ENCODE measurements at regions not wholly inside any gene's neighbourhood (a gene's known extent, or its start where the extent isn't known, plus 50 kb on each side); places are given as distances from the start of the nearest gene placed in this dataset.

GRCh38 chrX:16433021-16433420 is 216.9 kb upstream of the S100G start:
- Mint-ChIP-seq H3K9me3 (no peaks in the 10 kb centered on the region), H3K36me3 (ENCODE audit: low read depth) (no peaks in the 10 kb centered on the region), H3K27me3 (no peaks in the 10 kb centered on the region), H3K4me3 (no peak overlapping the region), H3K27ac (peak overlapping the region; percentile 76), H3K4me1 (peaks cover 12% of the 10 kb centered on the region)
- ChIA-PET CTCF (interaction anchor here (0.6 kb wide), 1 partner anchor 205 kb away, joined by 3 read pairs; no protein-coding TSS in a partner anchor), POLR2A (no interaction called here)
- peak; percentile 22 for DNase-seq

GRCh38 chrX:16435399-16435986 is 214.5 kb upstream of the S100G start:
- DNase-seq: no peak
- H3K4me3 Mint-ChIP-seq: no peak overlapping the region
- H3K4me1 Mint-ChIP-seq: peaks cover 12% of the 10 kb centered on the region
- H3K9me3 Mint-ChIP-seq: no peaks in the 10 kb centered on the region
- CTCF ChIA-PET: no interaction called here
- no peaks in the 10 kb centered on the region for H3K36me3 Mint-ChIP-seq (ENCODE audit: low read depth)
- no peaks in the 10 kb centered on the region for H3K27me3 Mint-ChIP-seq
- H3K27ac Mint-ChIP-seq: no peak overlapping the region
- POLR2A ChIA-PET: no interaction called here

GRCh38 chrX:16436348-16437188 is 213.4 kb upstream of the S100G start:
- peak; percentile 61 for DNase-seq
- no peak overlapping the region for H3K27ac Mint-ChIP-seq
- H3K9me3 Mint-ChIP-seq: no peaks in the 10 kb centered on the region
- ChIA-PET POLR2A (no interaction called here), CTCF (interaction anchor here (0.6 to 1.3 kb wide), 2 partner anchors 9 to 121 kb away, joined by 3 read pairs; no protein-coding TSS in a partner anchor)
- H3K27me3 Mint-ChIP-seq: no peaks in the 10 kb centered on the region
- peaks cover 12% of the 10 kb centered on the region for H3K4me1 Mint-ChIP-seq
- no peak overlapping the region for H3K4me3 Mint-ChIP-seq
- H3K36me3 Mint-ChIP-seq (ENCODE audit: low read depth): no peaks in the 10 kb centered on the region

GRCh38 chrX:16440446-16440845 is 209.5 kb upstream of the S100G start:
- H3K4me3 Mint-ChIP-seq: no peak overlapping the region

GRCh38 chrX:16444353-16444752 is 205.6 kb upstream of the S100G start:
- CTCF ChIA-PET: interaction anchor here (0.6 to 1.5 kb wide), 2 partner anchors 15 to 171 kb away, joined by 3 read pairs; no protein-coding TSS in a partner anchor
- H3K27me3 Mint-ChIP-seq: no peaks in the 10 kb centered on the region
- no peaks in the 10 kb centered on the region for H3K36me3 Mint-ChIP-seq (ENCODE audit: low read depth)

More at GRCh38 chrX:16440446-16440845, 209.5 kb upstream of the S100G start:
- no peak for DNase-seq
- no peaks in the 10 kb centered on the region for H3K9me3 Mint-ChIP-seq
- H3K36me3 Mint-ChIP-seq (ENCODE audit: low read depth): no peaks in the 10 kb centered on the region
- ChIA-PET POLR2A (no interaction called here), CTCF (interaction anchor here (0.5 to 0.7 kb wide), 2 partner anchors 382 to 1014 kb away, joined by 3 to 4 read pairs; no protein-coding TSS in a partner anchor)
- H3K4me1 Mint-ChIP-seq: no peaks in the 10 kb centered on the region
- H3K27me3 Mint-ChIP-seq: no peaks in the 10 kb centered on the region
- no peak overlapping the region for H3K27ac Mint-ChIP-seq

GRCh38 chrX:16445166-16445752 is 204.7 kb upstream of the S100G start:
- Mint-ChIP-seq H3K4me3 (no peak overlapping the region), H3K4me1 (peaks cover 12% of the 10 kb centered on the region)
- CTCF ChIA-PET: interaction anchor here (0.6 to 1.5 kb wide), 2 partner anchors 11 to 14 kb away, joined by 3 read pairs; no protein-coding TSS in a partner anchor

More at GRCh38 chrX:16444353-16444752, 205.6 kb upstream of the S100G start:
- DNase-seq: no peak
- POLR2A ChIA-PET: no interaction called here
- no peak overlapping the region for H3K27ac Mint-ChIP-seq
- no peak overlapping the region for H3K4me3 Mint-ChIP-seq
- H3K9me3 Mint-ChIP-seq: no peaks in the 10 kb centered on the region
- peaks cover 12% of the 10 kb centered on the region for H3K4me1 Mint-ChIP-seq

GRCh38 chrX:16451334-16451733 is 198.6 kb upstream of the S100G start:
- ChIA-PET CTCF (interaction anchor here (0.6 kb wide), 1 partner anchor 12 kb away, joined by 4 read pairs; no protein-coding TSS in a partner anchor), POLR2A (no interaction called here)
- H3K4me1 Mint-ChIP-seq: peaks cover 14% of the 10 kb centered on the region

More at GRCh38 chrX:16445166-16445752, 204.7 kb upstream of the S100G start:
- Mint-ChIP-seq H3K27me3 (no peaks in the 10 kb centered on the region), H3K36me3 (ENCODE audit: low read depth) (no peaks in the 10 kb centered on the region), H3K9me3 (no peaks in the 10 kb centered on the region), H3K27ac (no peak overlapping the region)
- POLR2A ChIA-PET: no interaction called here
- peak; percentile 46 for DNase-seq

GRCh38 chrX:16454926-16455325 is 195.0 kb upstream of the S100G start:
- H3K27ac Mint-ChIP-seq: no peak overlapping the region
- H3K27me3 Mint-ChIP-seq: no peaks in the 10 kb centered on the region
- no peaks in the 10 kb centered on the region for H3K9me3 Mint-ChIP-seq
- CTCF ChIA-PET: no interaction called here
- DNase-seq: no peak
- H3K4me3 Mint-ChIP-seq: no peak overlapping the region
- peaks cover 2% of the 10 kb centered on the region for H3K4me1 Mint-ChIP-seq
- no peaks in the 10 kb centered on the region for H3K36me3 Mint-ChIP-seq (ENCODE audit: low read depth)
- POLR2A ChIA-PET: no interaction called here

More at GRCh38 chrX:16451334-16451733, 198.6 kb upstream of the S100G start:
- no peak overlapping the region for H3K4me3 Mint-ChIP-seq
- H3K36me3 Mint-ChIP-seq (ENCODE audit: low read depth): no peaks in the 10 kb centered on the region
- no peak overlapping the region for H3K27ac Mint-ChIP-seq
- no peaks in the 10 kb centered on the region for H3K9me3 Mint-ChIP-seq
- no peaks in the 10 kb centered on the region for H3K27me3 Mint-ChIP-seq
- DNase-seq: no peak

- ChIA-PET POLR2A (no interaction called here), CTCF (no interaction called here)
- Mint-ChIP-seq H3K27me3 (no peaks in the 10 kb centered on the region), H3K9me3 (no peaks in the 10 kb centered on the region), H3K4me1 (no peaks in the 10 kb centered on the region), H3K4me3 (no peak overlapping the region), H3K27ac (no peak overlapping the region), H3K36me3 (ENCODE audit: low read depth) (no peaks in the 10 kb centered on the region)
- DNase-seq: no peak
Observed at GRCh38 chrX:16457239-16457638, 192.7 kb upstream of the S100G start.

- POLR2A ChIA-PET: no interaction called here
- Mint-ChIP-seq H3K27me3 (no peaks in the 10 kb centered on the region), H3K4me1 (no peaks in the 10 kb centered on the region), H3K4me3 (no peak overlapping the region), H3K36me3 (ENCODE audit: low read depth) (no peaks in the 10 kb centered on the region), H3K9me3 (no peaks in the 10 kb centered on the region), H3K27ac (no peak overlapping the region)
- no peak for DNase-seq
- CTCF ChIA-PET: no interaction called here
Observed at GRCh38 chrX:16458208-16458607, 191.8 kb upstream of the S100G start.

- Mint-ChIP-seq H3K4me1 (no peaks in the 10 kb centered on the region), H3K4me3 (no peak overlapping the region), H3K9me3 (no peaks in the 10 kb centered on the region), H3K27ac (no peak overlapping the region), H3K36me3 (ENCODE audit: low read depth) (no peaks in the 10 kb centered on the region), H3K27me3 (no peaks in the 10 kb centered on the region)
- CTCF ChIA-PET: interaction anchor here (1.0 kb wide), 1 partner anchor 14 kb away, joined by 3 read pairs; no protein-coding TSS in a partner anchor
- POLR2A ChIA-PET: no interaction called here
- DNase-seq: no peak
Observed at GRCh38 chrX:16459008-16459407, 190.9 kb upstream of the S100G start.

- H3K4me1 Mint-ChIP-seq: no peaks in the 10 kb centered on the region
- no peaks in the 10 kb centered on the region for H3K36me3 Mint-ChIP-seq (ENCODE audit: low read depth)
- ChIA-PET POLR2A (no interaction called here), CTCF (no interaction called here)
- no peaks in the 10 kb centered on the region for H3K9me3 Mint-ChIP-seq
- H3K27ac Mint-ChIP-seq: no peak overlapping the region
- no peak overlapping the region for H3K4me3 Mint-ChIP-seq
- no peaks in the 10 kb centered on the region for H3K27me3 Mint-ChIP-seq
- DNase-seq: no peak
Observed at GRCh38 chrX:16461968-16462367, 188.0 kb upstream of the S100G start.

- ChIA-PET CTCF (no interaction called here), POLR2A (no interaction called here)
- Mint-ChIP-seq H3K9me3 (no peaks in the 10 kb centered on the region), H3K36me3 (ENCODE audit: low read depth) (no peaks in the 10 kb centered on the region), H3K27me3 (no peaks in the 10 kb centered on the region), H3K4me1 (no peaks in the 10 kb centered on the region), H3K27ac (no peak overlapping the region), H3K4me3 (no peak overlapping the region)
- DNase-seq: no peak
Observed at GRCh38 chrX:16462912-16463311, 187.0 kb upstream of the S100G start.

Measured in activated CD4-positive, alpha-beta T cell treated with anti-CD3 and anti-CD28 coated beads, Interleukin-2, amount 10 ng/mL, durations not matched to agents 7 days and 5 days (primary cell).